GM19324 (cell line): ENCODE measurements at regions not wholly inside any gene's neighbourhood (a gene's known extent, or its start where the extent isn't known, plus 50 kb on each side); places are given as distances from the start of the nearest gene placed in this dataset.
"Not testable (repeated sequence)": the region's sequence is repeated elsewhere in the genome, so short reads cannot be mapped to it uniquely, and the experiment has no call there.

Experiments used
- ATAC-seq: cut with Tn5 transposase; IDR thresholded peaks from one replicate; pipeline ENCODE4 v1.9.1; 2021; ENCODE audit warnings: mild to moderate bottlenecking, moderate library complexity; ENCODE audit not compliant: unreplicated experiment, low FRiP score

GRCh38 chr17:70278844-70279462, 109.6 kb downstream of the KCNJ2 start:
- no peak for ATAC-seq

GRCh38 chr17:70286391-70286790, 117.1 kb downstream of the KCNJ2 start:
- no peak for ATAC-seq

GRCh38 chr17:70288540-70289290, 119.4 kb downstream of the KCNJ2 start:
- ATAC-seq, result no peak

GRCh38 chr17:70290770-70291169, 121.4 kb downstream of the KCNJ2 start:
- no peak for ATAC-seq

- no peak for ATAC-seq
Observed at GRCh38 chr17:70292366-70292765, 123.0 kb downstream of the KCNJ2 start.

GRCh38 chr17:70293564-70294310, 124.4 kb downstream of the KCNJ2 start:
- not testable (repeated sequence) for ATAC-seq

GRCh38 chr17:70295329-70295728, 126.0 kb downstream of the KCNJ2 start:
- no peak for ATAC-seq

GRCh38 chr17:70295731-70296130, 126.4 kb downstream of the KCNJ2 start:
- no peak for ATAC-seq

- ATAC-seq, result no peak
Observed at GRCh38 chr17:70296456-70296855, 127.1 kb downstream of the KCNJ2 start.

- ATAC-seq, result no peak
Observed at GRCh38 chr17:70297397-70297796, 128.1 kb downstream of the KCNJ2 start.

GRCh38 chr17:70298929-70299531, 129.7 kb downstream of the KCNJ2 start:
- no peak for ATAC-seq

- no peak for ATAC-seq
Observed at GRCh38 chr17:70307430-70308225, 138.3 kb downstream of the KCNJ2 start.

- no peak for ATAC-seq
Observed at GRCh38 chr17:70308618-70309017, 139.3 kb downstream of the KCNJ2 start.

- no peak for ATAC-seq
Observed at GRCh38 chr17:70310221-70310672, 140.9 kb downstream of the KCNJ2 start.

- no peak for ATAC-seq
Observed at GRCh38 chr17:70313086-70313852, 143.9 kb downstream of the KCNJ2 start.

- no peak for ATAC-seq
Observed at GRCh38 chr17:70314096-70314495, 144.8 kb downstream of the KCNJ2 start.

- no peak for ATAC-seq
Observed at GRCh38 chr17:70314506-70314905, 145.2 kb downstream of the KCNJ2 start.

GRCh38 chr17:70317421-70317820, 148.1 kb downstream of the KCNJ2 start:
- no peak for ATAC-seq

- no peak for ATAC-seq
Observed at GRCh38 chr17:70318051-70318450, 148.7 kb downstream of the KCNJ2 start.
